Gastroesophageal sphincter (tissue), 3 donors: ENCODE measurements at regions not wholly inside any gene's neighbourhood (a gene's known extent, or its start where the extent isn't known, plus 50 kb on each side); places are given as distances from the start of the nearest gene placed in this dataset.

Experiments used
- EP300 ChIP-seq: sonication (generic); formaldehyde crosslinking; IDR thresholded peaks from one replicate; pipeline ENCODE4 v1.6.1; 2017; ENCODE audit warnings: antibody characterized with exemption, mild to moderate bottlenecking
- TF ChIP-seq, protein P1 (sequence below), 4 experiments: fragments of 200-600 bp in 2 of 4; fragments of 450-650 bp in 2 of 4; sonication (generic) in 1 of 4; IDR thresholded peaks; one replicate each; pipeline ENCODE4 v1.5.1; 2017 to 2019; ENCODE audit warnings: antibody characterized with exemption in 4 of 4, mild to moderate bottlenecking in 2 of 4, moderate library complexity in 2 of 4

DNA sequence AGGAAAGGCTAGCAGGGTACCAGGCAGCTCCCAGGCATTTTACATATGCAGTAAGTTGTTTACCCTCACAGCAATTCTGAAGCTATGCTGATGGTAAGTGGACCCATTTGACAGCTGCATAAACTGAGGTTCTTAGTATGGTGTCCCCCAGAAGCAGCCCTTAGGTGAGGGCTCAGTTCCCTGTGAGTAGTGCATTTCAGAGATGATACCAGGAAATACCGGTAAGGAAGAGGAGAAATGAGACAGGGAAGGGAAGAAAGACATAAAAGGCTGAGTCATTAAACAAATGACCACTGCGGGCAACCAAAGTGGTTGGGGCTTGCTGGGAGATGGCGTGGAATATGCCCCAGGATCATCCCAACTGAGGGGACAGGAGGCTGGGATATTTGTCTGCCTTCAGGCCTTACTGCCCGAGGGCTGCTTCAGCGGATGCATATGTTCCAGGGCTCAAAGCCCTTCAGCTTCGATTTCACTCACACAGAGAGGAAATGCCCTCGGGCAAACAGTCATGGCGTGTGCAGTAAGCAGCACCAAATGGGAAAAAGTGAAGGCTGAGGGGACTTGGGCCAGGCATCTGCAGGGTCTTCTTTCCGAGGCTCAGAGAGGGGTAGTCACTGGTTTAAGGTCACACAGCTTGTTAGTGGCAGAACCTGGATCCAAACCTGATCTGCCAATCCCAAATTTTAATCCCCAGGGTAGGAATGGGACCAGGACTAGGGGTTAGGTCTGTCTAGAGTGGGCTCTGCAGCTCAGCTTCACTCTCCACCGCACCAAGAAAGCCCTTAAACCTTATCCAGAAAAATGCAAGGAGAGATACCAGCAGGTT is 133.7 kb upstream of the RUNX3 start:
- TF ChIP-seq, protein P1, sequence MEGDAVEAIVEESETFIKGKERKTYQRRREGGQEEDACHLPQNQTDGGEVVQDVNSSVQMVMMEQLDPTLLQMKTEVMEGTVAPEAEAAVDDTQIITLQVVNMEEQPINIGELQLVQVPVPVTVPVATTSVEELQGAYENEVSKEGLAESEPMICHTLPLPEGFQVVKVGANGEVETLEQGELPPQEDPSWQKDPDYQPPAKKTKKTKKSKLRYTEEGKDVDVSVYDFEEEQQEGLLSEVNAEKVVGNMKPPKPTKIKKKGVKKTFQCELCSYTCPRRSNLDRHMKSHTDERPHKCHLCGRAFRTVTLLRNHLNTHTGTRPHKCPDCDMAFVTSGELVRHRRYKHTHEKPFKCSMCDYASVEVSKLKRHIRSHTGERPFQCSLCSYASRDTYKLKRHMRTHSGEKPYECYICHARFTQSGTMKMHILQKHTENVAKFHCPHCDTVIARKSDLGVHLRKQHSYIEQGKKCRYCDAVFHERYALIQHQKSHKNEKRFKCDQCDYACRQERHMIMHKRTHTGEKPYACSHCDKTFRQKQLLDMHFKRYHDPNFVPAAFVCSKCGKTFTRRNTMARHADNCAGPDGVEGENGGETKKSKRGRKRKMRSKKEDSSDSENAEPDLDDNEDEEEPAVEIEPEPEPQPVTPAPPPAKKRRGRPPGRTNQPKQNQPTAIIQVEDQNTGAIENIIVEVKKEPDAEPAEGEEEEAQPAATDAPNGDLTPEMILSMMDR (IDR thresholded peaks at IDR 0.05) = no peak
- TF ChIP-seq EP300 = no peak
